GM12878 (cell line): ENCODE measurements at regions not wholly inside any gene's neighbourhood (a gene's known extent, or its start where the extent isn't known, plus 50 kb on each side); places are given as distances from the start of the nearest gene placed in this dataset.

ENCODE experiments used
- ATAC-seq: fragments of 200-7000 bp; cut with Tn5 transposase; 3 replicates; pipeline ENCODE4 v1.9.1; 2020; ENCODE audit warnings: mild to moderate bottlenecking, moderate library complexity
- BruUV-seq: library from RNA; stranded (reverse); fragments of 400-500 nt; replicated peaks from 2 replicates; lab custom pipeline; 2021; lab: Mats Ljungman, UMichigan
- CTCF ChIA-PET: fragments of 300-600 bp; sonication (Branson Sonifier 250); formaldehyde crosslinking; extraction: SDS; loops from one replicate; lab custom pipeline; 2021; ENCODE audit warnings: inconsistent platforms; lab: Yijun Ruan, JAX
- POLR2A ChIA-PET: fragments of 350-600 bp; formaldehyde crosslinking; extraction: SDS; loops from one replicate; lab custom pipeline; 2021; ENCODE audit warnings: inconsistent platforms; lab: Charles Lee
- RAD21 ChIA-PET: fragments of 300-600 bp; sonication (Branson Sonifier 250); formaldehyde crosslinking; loops from one replicate; lab custom pipeline; 2023; ENCODE audit warnings: antibody characterized with exemption; ENCODE audit not compliant: unreplicated experiment; lab: Charles Lee
- SMC1A ChIA-PET: fragments of 300-600 bp; sonication (Branson Sonifier 250); formaldehyde crosslinking; loops from one replicate; lab custom pipeline; 2023; ENCODE audit not compliant: unreplicated experiment, uncharacterized antibody; lab: Charles Lee
- DNase-seq: peaks from one replicate; pipeline ENCODE4 v3.0.0-alpha.2; 2011; ENCODE audit warnings: low read depth, low spot score
- FAIRE-seq: peaks from 3 replicates; lab custom pipeline; 2011; peaks lifted over from hg19 to GRCh38; lab: Jason Lieb, UNC
- H2AFZ ChIP-seq: 2 replicates; pipeline ENCODE4 v1.6.0; 2011; ENCODE audit warnings: low read depth, low read length, control low read depth; ENCODE audit not compliant: control insufficient read depth
- H3K27ac ChIP-seq: 2 replicates; pipeline ENCODE4 v1.5.1; 2011; ENCODE audit warnings: control low read depth; ENCODE audit not compliant: control insufficient read depth, insufficient read depth
- H3K27me3 ChIP-seq, 2 experiments: replicated peaks in 1 of 2; 2 replicates each; pipeline versions ENCODE4 v1.6.0 to v1.6.1; 2011; ENCODE audit warnings: low read length in 1 of 2; ENCODE audit not compliant: control insufficient read depth in 2 of 2, insufficient read depth in 2 of 2
- H3K36me3 ChIP-seq, 2 experiments: 2 replicates each; pipeline ENCODE4 v1.5.1; 2011; ENCODE audit warnings: low read length in 1 of 2; ENCODE audit not compliant: control insufficient read depth in 2 of 2, insufficient read depth in 2 of 2
- H3K4me1 ChIP-seq: 2 replicates; pipeline ENCODE4 v1.6.1; 2011; ENCODE audit warnings: mild to moderate bottlenecking, low read length, moderate library complexity, mixed read lengths; ENCODE audit not compliant: control insufficient read depth, insufficient read depth
- H3K4me2 ChIP-seq: 2 replicates; pipeline ENCODE4 v1.6.0; 2011; ENCODE audit warnings: control low read depth; ENCODE audit not compliant: control insufficient read depth, insufficient read depth
- H3K4me3 ChIP-seq: fragments of 200-600 bp; sonication (generic); 2 replicates; pipeline ENCODE4 v1.5.1; 2016
- H3K79me2 ChIP-seq: 2 replicates; pipeline ENCODE4 v1.6.0; 2011; ENCODE audit warnings: low read length; ENCODE audit not compliant: control insufficient read depth, insufficient read depth
- H3K9ac ChIP-seq: 2 replicates; pipeline ENCODE4 v1.8.0; 2011; ENCODE audit warnings: low read length, control low read depth, mixed read lengths; ENCODE audit not compliant: control insufficient read depth, insufficient read depth
- H3K9me3 ChIP-seq: replicated peaks from 3 replicates; pipeline ENCODE4 v1.5.1; 2011; ENCODE audit warnings: mild to moderate bottlenecking, low read length; ENCODE audit not compliant: control insufficient read depth, insufficient read depth
- H4K20me1 ChIP-seq: 2 replicates; pipeline ENCODE4 v1.6.0; 2011; ENCODE audit not compliant: control insufficient read depth, insufficient read depth
- BCL11A ChIP-seq: IDR thresholded peaks from 2 replicates; pipeline ENCODE4 v1.6.1; 2011; ENCODE audit warnings: low read depth, low read length
- IKZF2 ChIP-seq, 2 experiments: fragments of 450-650 bp; IDR thresholded peaks; 2 replicates each; pipeline ENCODE4 v1.6.1; 2017; ENCODE audit warnings: mild to moderate bottlenecking in 2 of 2, moderate library complexity in 2 of 2
- IRF4 ChIP-seq: IDR thresholded peaks from 2 replicates; pipeline ENCODE4 v1.6.1; 2011; ENCODE audit warnings: low read depth, low read length
- KLF5 ChIP-seq: fragments of 450-650 bp; IDR thresholded peaks from 2 replicates; pipeline ENCODE4 v1.6.1; 2014; ENCODE audit warnings: mild to moderate bottlenecking; ENCODE audit not compliant: partially characterized antibody
- MYC ChIP-seq: IDR thresholded peaks from 2 replicates; pipeline ENCODE4 v1.6.1; 2011; ENCODE audit warnings: mild to moderate bottlenecking, low read length, moderate library complexity, inconsistent platforms; ENCODE audit not compliant: insufficient read depth, insufficient replicate concordance, insufficient read length, severe bottlenecking
- NFYB ChIP-seq: IDR thresholded peaks from 2 replicates; pipeline ENCODE4 v1.6.1; 2011; ENCODE audit warnings: low read depth, mild to moderate bottlenecking, low read length, improper control_type of control experiment, moderate library complexity; ENCODE audit not compliant: insufficient read depth
- NR2C1 ChIP-seq: fragments of 450-650 bp; IDR thresholded peaks from 2 replicates; pipeline ENCODE4 v1.6.1; 2017; ENCODE audit warnings: antibody characterized with exemption, mild to moderate bottlenecking, moderate library complexity
- NR2C2 ChIP-seq: IDR thresholded peaks from 2 replicates; pipeline ENCODE4 v1.6.1; 2011; ENCODE audit warnings: borderline replicate concordance, low read depth; ENCODE audit not compliant: control insufficient read depth, insufficient read length
- NR2F1 ChIP-seq: fragments of 450-650 bp; conservative IDR thresholded peaks from 2 replicates; pipeline ENCODE4 v1.6.1; 2017; ENCODE audit warnings: mild to moderate bottlenecking
- RUNX3 ChIP-seq: IDR thresholded peaks from 2 replicates; pipeline ENCODE4 v1.6.1; 2012; ENCODE audit warnings: low read length, inconsistent platforms
- SREBF1 ChIP-seq: IDR thresholded peaks from 2 replicates; pipeline ENCODE4 v1.6.1; 2012; ENCODE audit warnings: mild to moderate bottlenecking, low read length
- ZNF274 ChIP-seq: IDR thresholded peaks from one replicate; pipeline ENCODE4 v1.8.0; 2011; ENCODE audit not compliant: insufficient read length, insufficient read depth
- WGBS: methylation state at CpG from one replicate; pipeline ENCODE4 v1.1.6; 2016; ENCODE audit warnings: low lambda C conversion rate; ENCODE audit not compliant: insufficient replicate concordance, insufficient coverage; ENCODE audit errors: missing lambda C conversion rate; 5-methylcytosine and 5-hydroxymethylcytosine counted together
- in situ Hi-C: fragments of 300-500 bp; cut with MboI; formaldehyde crosslinking; loops from 9 replicates; pipeline ENCODE4 v1.14.3; 2018; ENCODE audit warnings: mixed read lengths
- intact Hi-C: fragments of 100-400 bp; cut with micrococcal nuclease; formaldehyde crosslinking; loops from one replicate; pipeline ENCODE4 v1.14.2; 2022; ENCODE audit not compliant: unreplicated experiment
- TF ChIP-seq, protein P1 (sequence below): IDR thresholded peaks from 2 replicates; pipeline ENCODE4 v1.6.1; 2012; ENCODE audit warnings: improper control_type of control experiment, low read depth, low read length; ENCODE audit not compliant: insufficient replicate concordance
- TF ChIP-seq, protein P2 (sequence below): fragments of 450-650 bp; IDR thresholded peaks from 2 replicates; pipeline ENCODE4 v1.6.1; 2016; ENCODE audit warnings: mild to moderate bottlenecking

DNA sequence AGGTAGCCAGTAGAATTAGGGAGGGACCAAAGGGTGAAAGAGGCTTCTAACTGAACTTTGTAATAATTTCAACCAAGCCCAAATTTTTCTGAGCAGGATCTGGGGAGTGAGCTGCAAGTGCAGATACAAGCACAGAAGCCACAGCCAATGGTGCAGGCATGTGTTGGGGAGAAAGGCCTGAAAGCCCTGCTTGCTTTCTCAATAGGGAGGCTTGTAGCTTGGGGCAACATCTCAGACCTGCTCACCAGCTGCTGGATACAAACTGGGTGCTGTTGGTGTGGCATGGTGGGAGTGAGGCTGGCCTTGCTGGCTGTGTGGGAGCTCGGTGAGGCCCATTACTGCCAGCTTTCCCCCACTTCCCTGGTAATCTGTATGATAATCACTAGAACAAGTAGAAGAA, 688.5 kb upstream of the SEMA3D start:
- intact Hi-C loops (no loop called here), in situ Hi-C loops (no loop called here)
- DNase-seq (no peak), FAIRE-seq (no peak), ATAC-seq (no peak)
- no TSS peak for BruUV-seq
- Histone ChIP-seq H3K36me3 (no peaks in the 10 kb centered on the region), H2AFZ (no peak overlapping the region), H3K4me2 (no peak overlapping the region), H4K20me1 (no peaks in the 10 kb centered on the region), H3K9me3 (no peaks in the 10 kb centered on the region), H3K9ac (no peak overlapping the region), H3K4me1 (no peaks in the 10 kb centered on the region), H3K27ac (no peak overlapping the region), H3K79me2 (no peaks in the 10 kb centered on the region), H3K4me3 (no peak overlapping the region), H3K27me3 (no peaks in the 10 kb centered on the region)
- ChIA-PET SMC1A (interaction anchor here (0.8 kb wide), 1 partner anchor 11 kb away, joined by 3 read pairs; no protein-coding TSS in a partner anchor), POLR2A (no interaction called here), CTCF (interaction anchor here (0.7 kb wide), 1 partner anchor 15 kb away, joined by 3 read pairs; no protein-coding TSS in a partner anchor), RAD21 (no interaction called here)
- TF ChIP-seq SREBF1 (no peak), KLF5 (no peak), MYC (no peak), IRF4 (no peak), RUNX3 (no peak), NR2C2 (no peak), NR2C1 (no peak)
- WGBS, result 8% methylated on average over 1 of the region's 1 CpG

DNA sequence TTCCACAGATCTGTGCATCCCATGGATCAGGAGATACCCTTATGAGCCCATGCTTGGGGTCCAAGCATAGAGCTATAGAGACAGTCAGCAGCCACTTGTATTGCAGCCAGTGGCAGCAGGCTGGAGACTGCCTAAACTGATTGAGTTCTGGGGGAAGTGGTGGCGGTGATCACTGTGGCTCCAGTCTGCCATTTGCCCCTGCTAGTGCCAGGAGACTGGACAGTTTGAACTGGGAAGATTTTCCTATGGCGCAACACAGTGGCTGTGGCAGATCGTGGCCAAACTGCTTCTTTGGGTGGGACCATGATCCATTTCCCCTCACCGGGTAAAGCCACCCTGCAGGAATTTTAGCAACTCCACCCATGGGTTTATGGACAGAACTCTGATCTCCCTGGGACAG, 679.7 kb upstream of the SEMA3D start:
- RAD21 ChIA-PET, result no interaction called here
- Histone ChIP-seq H3K4me1 (no peaks in the 10 kb centered on the region), H3K27me3 (no peaks in the 10 kb centered on the region), H3K9me3 (no peaks in the 10 kb centered on the region), H3K4me2 (no peak overlapping the region), H3K79me2 (no peaks in the 10 kb centered on the region), H3K36me3 (no peaks in the 10 kb centered on the region), H2AFZ (no peak overlapping the region), H3K4me3 (no peak overlapping the region), H4K20me1 (no peaks in the 10 kb centered on the region), H3K27ac (no peak overlapping the region), H3K9ac (no peak overlapping the region)
- DNase-seq (no peak), FAIRE-seq (no peak), ATAC-seq (no peak)
- no TSS peak for BruUV-seq
- SMC1A ChIA-PET, result interaction anchor here (0.6 to 1.4 kb wide), 3 partner anchors 541 to 1930 kb away, joined by 3 read pairs; no protein-coding TSS in a partner anchor
- POLR2A ChIA-PET, result no interaction called here
- in situ Hi-C loops, result no loop called here
- CTCF ChIA-PET, result no interaction called here
- intact Hi-C loops, result no loop called here
- WGBS, result 35% methylated on average over 4 of the region's 4 CpGs
- TF ChIP-seq, protein P1, sequence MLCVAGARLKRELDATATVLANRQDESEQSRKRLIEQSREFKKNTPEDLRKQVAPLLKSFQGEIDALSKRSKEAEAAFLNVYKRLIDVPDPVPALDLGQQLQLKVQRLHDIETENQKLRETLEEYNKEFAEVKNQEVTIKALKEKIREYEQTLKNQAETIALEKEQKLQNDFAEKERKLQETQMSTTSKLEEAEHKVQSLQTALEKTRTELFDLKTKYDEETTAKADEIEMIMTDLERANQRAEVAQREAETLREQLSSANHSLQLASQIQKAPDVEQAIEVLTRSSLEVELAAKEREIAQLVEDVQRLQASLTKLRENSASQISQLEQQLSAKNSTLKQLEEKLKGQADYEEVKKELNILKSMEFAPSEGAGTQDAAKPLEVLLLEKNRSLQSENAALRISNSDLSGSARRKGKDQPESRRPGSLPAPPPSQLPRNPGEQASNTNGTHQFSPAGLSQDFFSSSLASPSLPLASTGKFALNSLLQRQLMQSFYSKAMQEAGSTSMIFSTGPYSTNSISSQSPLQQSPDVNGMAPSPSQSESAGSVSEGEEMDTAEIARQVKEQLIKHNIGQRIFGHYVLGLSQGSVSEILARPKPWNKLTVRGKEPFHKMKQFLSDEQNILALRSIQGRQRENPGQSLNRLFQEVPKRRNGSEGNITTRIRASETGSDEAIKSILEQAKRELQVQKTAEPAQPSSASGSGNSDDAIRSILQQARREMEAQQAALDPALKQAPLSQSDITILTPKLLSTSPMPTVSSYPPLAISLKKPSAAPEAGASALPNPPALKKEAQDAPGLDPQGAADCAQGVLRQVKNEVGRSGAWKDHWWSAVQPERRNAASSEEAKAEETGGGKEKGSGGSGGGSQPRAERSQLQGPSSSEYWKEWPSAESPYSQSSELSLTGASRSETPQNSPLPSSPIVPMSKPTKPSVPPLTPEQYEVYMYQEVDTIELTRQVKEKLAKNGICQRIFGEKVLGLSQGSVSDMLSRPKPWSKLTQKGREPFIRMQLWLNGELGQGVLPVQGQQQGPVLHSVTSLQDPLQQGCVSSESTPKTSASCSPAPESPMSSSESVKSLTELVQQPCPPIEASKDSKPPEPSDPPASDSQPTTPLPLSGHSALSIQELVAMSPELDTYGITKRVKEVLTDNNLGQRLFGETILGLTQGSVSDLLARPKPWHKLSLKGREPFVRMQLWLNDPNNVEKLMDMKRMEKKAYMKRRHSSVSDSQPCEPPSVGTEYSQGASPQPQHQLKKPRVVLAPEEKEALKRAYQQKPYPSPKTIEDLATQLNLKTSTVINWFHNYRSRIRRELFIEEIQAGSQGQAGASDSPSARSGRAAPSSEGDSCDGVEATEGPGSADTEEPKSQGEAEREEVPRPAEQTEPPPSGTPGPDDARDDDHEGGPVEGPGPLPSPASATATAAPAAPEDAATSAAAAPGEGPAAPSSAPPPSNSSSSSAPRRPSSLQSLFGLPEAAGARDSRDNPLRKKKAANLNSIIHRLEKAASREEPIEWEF, result no peak
- TF ChIP-seq NFYB, result no peak
- TF ChIP-seq, protein P2, sequence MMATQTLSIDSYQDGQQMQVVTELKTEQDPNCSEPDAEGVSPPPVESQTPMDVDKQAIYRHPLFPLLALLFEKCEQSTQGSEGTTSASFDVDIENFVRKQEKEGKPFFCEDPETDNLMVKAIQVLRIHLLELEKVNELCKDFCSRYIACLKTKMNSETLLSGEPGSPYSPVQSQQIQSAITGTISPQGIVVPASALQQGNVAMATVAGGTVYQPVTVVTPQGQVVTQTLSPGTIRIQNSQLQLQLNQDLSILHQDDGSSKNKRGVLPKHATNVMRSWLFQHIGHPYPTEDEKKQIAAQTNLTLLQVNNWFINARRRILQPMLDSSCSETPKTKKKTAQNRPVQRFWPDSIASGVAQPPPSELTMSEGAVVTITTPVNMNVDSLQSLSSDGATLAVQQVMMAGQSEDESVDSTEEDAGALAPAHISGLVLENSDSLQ, result no peak
- no peak for TF ChIP-seq BCL11A
- TF ChIP-seq ZNF274, result no peak
- no peak for TF ChIP-seq IKZF2 (IDR thresholded peaks at IDR 0.05)
- TF ChIP-seq NR2F1, result no peak
